ENCODE measurements at regions not wholly inside any gene's neighbourhood (a gene's known extent, or its start where the extent isn't known, plus 50 kb on each side); places are given as distances from the start of the nearest gene placed in this dataset.

DNA sequence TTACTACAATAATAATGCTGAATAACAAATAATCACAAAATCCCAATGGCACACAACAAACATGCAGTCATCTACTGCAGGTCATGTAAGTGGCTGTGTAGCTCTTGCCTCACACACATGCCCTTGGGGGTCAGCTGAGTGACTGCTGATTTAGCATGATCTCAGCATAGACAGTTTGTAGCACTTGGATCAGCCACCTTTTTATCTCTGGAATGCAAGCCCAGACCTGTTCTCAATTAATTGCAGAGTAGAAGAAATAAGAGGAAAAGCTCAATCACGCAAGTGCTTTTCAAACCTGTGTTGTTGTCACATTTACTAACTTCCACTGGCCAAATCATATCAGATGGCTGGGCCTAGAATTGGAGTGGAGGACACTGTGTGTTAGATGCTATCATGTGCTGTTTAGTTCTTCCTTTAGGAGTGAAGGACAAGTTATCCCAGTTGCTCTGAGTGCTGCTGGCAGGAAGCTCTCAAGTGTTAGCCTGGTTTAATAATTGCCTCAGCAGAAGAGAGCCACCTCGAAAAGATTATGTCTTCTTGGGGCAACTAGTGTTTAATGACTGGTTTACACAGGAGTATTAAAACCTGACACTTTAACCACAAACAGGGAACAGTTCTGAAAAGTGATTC is 128.3 kb upstream of the EPHA5 start:
- TF ChIP-seq RXRA (CRISPR knock-in tag; IDR thresholded peaks at IDR 0.05) (no peak), HNF1B (CRISPR knock-in tag; IDR thresholded peaks at IDR 0.05) (no peak), POLR2AphosphoS2 (IDR thresholded peaks at IDR 0.05; ENCODE audit: low read depth, low read length) (no peak), CHD2 (IDR thresholded peaks at IDR 0.05; ENCODE audit: low read depth, low read length) (no peak), FOXJ3 (CRISPR knock-in tag; IDR thresholded peaks at IDR 0.05; ENCODE audit: borderline replicate concordance) (no peak), ZNF703 (CRISPR knock-in tag; IDR thresholded peaks at IDR 0.05; ENCODE audit: borderline replicate concordance) (no peak), POLR2AphosphoS5 (IDR thresholded peaks at IDR 0.05; ENCODE audit: low read depth, low read length) (no peak)

Data from HepG2 (cell line).